ENCODE measurements at regions not wholly inside any gene's neighbourhood (a gene's known extent, or its start where the extent isn't known, plus 50 kb on each side); places are given as distances from the start of the nearest gene placed in this dataset.

GRCh38 chr10:44326474-44327030, 58.3 kb downstream of the CXCL12 start:
- Histone ChIP-seq H3K36me3 (no peaks in the 10 kb centered on the region), H3K9me3 (no peaks in the 10 kb centered on the region), H3K27ac (no peak overlapping the region), H3K27me3 (replicated peaks; ENCODE audit: insufficient read depth) (peaks cover 2% of the 10 kb centered on the region), H3K4me3 (no peak overlapping the region), H3K4me1 (replicated peaks) (no peaks in the 10 kb centered on the region)
- WGBS: 97% methylated on average over 1 of the region's 1 CpG
- TF ChIP-seq, protein P1, sequence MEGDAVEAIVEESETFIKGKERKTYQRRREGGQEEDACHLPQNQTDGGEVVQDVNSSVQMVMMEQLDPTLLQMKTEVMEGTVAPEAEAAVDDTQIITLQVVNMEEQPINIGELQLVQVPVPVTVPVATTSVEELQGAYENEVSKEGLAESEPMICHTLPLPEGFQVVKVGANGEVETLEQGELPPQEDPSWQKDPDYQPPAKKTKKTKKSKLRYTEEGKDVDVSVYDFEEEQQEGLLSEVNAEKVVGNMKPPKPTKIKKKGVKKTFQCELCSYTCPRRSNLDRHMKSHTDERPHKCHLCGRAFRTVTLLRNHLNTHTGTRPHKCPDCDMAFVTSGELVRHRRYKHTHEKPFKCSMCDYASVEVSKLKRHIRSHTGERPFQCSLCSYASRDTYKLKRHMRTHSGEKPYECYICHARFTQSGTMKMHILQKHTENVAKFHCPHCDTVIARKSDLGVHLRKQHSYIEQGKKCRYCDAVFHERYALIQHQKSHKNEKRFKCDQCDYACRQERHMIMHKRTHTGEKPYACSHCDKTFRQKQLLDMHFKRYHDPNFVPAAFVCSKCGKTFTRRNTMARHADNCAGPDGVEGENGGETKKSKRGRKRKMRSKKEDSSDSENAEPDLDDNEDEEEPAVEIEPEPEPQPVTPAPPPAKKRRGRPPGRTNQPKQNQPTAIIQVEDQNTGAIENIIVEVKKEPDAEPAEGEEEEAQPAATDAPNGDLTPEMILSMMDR (IDR thresholded peaks at IDR 0.05): no peak
- TF ChIP-seq POLR2AphosphoS5 (IDR thresholded peaks at IDR 0.05) (no peak), POLR2A (IDR thresholded peaks at IDR 0.05) (no peak)
- no peak for DNase-seq (ENCODE audit: low spot score)
- intact Hi-C loops (cut with DNase I): no loop called here

DNA sequence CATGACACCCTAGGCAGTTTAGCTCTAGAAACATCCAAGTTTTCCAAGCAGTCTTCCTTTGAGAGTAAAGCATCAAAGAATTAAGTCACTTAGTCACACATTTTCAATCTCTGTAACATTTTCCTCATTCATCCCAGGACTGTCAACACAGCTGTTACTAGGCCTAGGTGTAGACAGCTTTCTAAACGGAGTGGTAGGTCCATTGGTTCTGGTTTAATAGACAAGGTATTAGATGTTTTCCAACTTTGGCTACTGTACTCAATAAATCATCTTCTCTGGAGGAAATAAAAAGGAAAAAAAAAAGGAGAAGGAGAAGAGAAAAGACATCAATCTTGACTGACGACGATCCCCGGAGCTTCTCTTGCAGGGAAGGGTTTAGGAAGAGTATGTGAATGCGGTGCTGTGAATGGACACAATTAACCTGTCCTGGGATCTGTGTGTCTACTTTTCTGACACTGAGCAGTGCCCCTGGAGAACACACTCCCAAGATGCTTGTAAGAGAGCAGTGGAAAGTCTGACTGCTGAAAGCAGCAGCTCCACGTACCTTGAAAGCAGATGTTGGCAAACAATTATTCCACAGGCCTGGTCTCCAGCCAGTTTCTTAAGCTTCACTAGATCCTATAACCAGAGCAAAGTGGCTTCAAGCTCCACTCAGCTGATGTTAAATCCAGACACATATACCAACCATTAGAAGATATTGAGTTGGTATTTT, 59.1 kb downstream of the CXCL12 start:
- Histone ChIP-seq H3K27me3 (replicated peaks; ENCODE audit: insufficient read depth) (peaks cover 2% of the 10 kb centered on the region), H3K4me3 (no peak overlapping the region), H3K9me3 (no peaks in the 10 kb centered on the region), H3K27ac (no peak overlapping the region), H3K36me3 (no peaks in the 10 kb centered on the region), H3K4me1 (replicated peaks) (no peaks in the 10 kb centered on the region)
- no peak for DNase-seq (ENCODE audit: low spot score)
- TF ChIP-seq POLR2AphosphoS5 (IDR thresholded peaks at IDR 0.05) (no peak), POLR2A (IDR thresholded peaks at IDR 0.05) (no peak)
- TF ChIP-seq, protein P1 (IDR thresholded peaks at IDR 0.05): no peak
- intact Hi-C loops (cut with DNase I): no loop called here
- WGBS: 74% methylated on average over 6 of the region's 6 CpGs

GRCh38 chr10:44325157-44325556, 59.7 kb downstream of the CXCL12 start:
- peak; percentile 33 for DNase-seq (ENCODE audit: low spot score)
- TF ChIP-seq POLR2AphosphoS5 (IDR thresholded peaks at IDR 0.05): peak; percentile 25
- no peak for TF ChIP-seq POLR2A (IDR thresholded peaks at IDR 0.05)
- H3K27me3 ChIP-seq (replicated peaks; ENCODE audit: insufficient read depth): peaks cover 2% of the 10 kb centered on the region
- no peak overlapping the region for H3K4me3 ChIP-seq
- H3K4me1 ChIP-seq (replicated peaks): no peaks in the 10 kb centered on the region
- 46% methylated on average over 3 of the region's 3 CpGs for WGBS
- H3K36me3 ChIP-seq: no peaks in the 10 kb centered on the region
- no peak overlapping the region for H3K27ac ChIP-seq
- no peaks in the 10 kb centered on the region for H3K9me3 ChIP-seq
- intact Hi-C loops (cut with DNase I): no loop called here

DNA sequence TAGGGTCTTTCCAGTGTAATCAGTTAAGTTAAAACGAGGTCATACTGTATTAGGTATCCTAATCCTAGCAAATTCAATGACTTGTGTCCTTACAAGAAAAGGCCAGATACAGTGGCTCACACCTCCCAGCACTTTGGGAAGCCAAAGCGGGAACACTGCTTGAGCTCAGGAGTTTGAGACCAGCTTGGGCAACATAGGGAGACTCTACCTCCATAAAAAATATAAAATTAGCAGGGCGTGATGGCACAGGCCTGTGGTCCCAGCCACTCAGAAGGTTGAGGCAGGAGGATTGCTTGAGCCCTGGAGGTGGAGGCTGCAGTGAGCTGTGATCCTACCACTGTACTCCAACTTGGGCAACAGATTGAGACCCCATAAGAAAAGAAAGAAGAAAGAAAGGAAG, 61.1 kb downstream of the CXCL12 start:
- no peak for DNase-seq (ENCODE audit: low spot score)
- Histone ChIP-seq H3K4me1 (replicated peaks) (no peaks in the 10 kb centered on the region), H3K9me3 (no peaks in the 10 kb centered on the region), H3K4me3 (no peak overlapping the region), H3K36me3 (no peaks in the 10 kb centered on the region), H3K27ac (no peak overlapping the region), H3K27me3 (replicated peaks; ENCODE audit: insufficient read depth) (peaks cover 2% of the 10 kb centered on the region)
- TF ChIP-seq POLR2AphosphoS5 (IDR thresholded peaks at IDR 0.05) (no peak), POLR2A (IDR thresholded peaks at IDR 0.05) (no peak)
- TF ChIP-seq, protein P1 (IDR thresholded peaks at IDR 0.05): no peak
- intact Hi-C loops (cut with DNase I): no loop called here
- WGBS: 95% methylated on average over 3 of the region's 3 CpGs

DNA sequence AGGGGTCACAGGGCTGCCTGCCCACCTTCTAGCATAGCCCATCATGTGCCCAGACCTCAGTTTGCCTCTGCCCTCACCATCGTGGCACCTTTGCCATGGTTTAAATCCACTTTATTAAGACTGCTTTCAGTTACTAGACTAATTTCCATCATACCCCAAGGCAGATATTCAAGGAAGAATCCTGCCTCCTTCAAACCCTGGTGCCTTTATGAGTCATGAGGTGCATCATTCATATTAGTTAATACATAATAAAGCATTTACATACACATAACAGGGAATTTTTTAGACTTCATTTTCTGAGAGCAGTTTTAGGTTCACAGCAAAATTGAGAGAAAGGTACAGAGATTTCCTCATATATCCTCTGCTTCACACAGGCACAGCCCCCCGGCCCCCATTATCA, 62.8 kb downstream of the CXCL12 start:
- no peak overlapping the region for H3K4me3 ChIP-seq
- no peaks in the 10 kb centered on the region for H3K4me1 ChIP-seq (replicated peaks)
- no peak overlapping the region for H3K27ac ChIP-seq
- TF ChIP-seq POLR2AphosphoS5 (IDR thresholded peaks at IDR 0.05) (no peak), POLR2A (IDR thresholded peaks at IDR 0.05) (no peak)
- TF ChIP-seq, protein P1 (IDR thresholded peaks at IDR 0.05): no peak
- H3K27me3 ChIP-seq (replicated peaks; ENCODE audit: insufficient read depth): no peaks in the 10 kb centered on the region
- H3K36me3 ChIP-seq: no peaks in the 10 kb centered on the region
- no peak for DNase-seq (ENCODE audit: low spot score)
- 96% methylated on average over 2 of the region's 2 CpGs for WGBS
- intact Hi-C loops (cut with DNase I): no loop called here
- no peaks in the 10 kb centered on the region for H3K9me3 ChIP-seq
